Gastrocnemius medialis (tissue), 4 donors: ENCODE measurements at regions not wholly inside any gene's neighbourhood (a gene's known extent, or its start where the extent isn't known, plus 50 kb on each side); places are given as distances from the start of the nearest gene placed in this dataset.
A peak's percentile ranks its signal among the peaks of the same experiment; 100 is the strongest.

Experiments used
- ATAC-seq, 2 donors: fragments of 150-250 bp; one replicate each; pipeline ENCODE4 v1.9.1; 2016
- DNase-seq, 2 donors: peaks; one replicate each; pipeline ENCODE4 v3.0.0-alpha.2; 2019
- H3K27ac ChIP-seq, 4 donors: fragments of 200-600 bp; sonication (generic); 1 replicate in 1 of 4; 2 replicates in 3 of 4; pipeline ENCODE4 v1.5.1; 2016 to 2018; ENCODE audit warnings: mild to moderate bottlenecking in 2 of 4, moderate library complexity in 1 of 4
- H3K27me3 ChIP-seq, 3 donors: fragments of 200-600 bp; sonication (generic) in 2 of 3; 1 replicate in 1 of 3; 2 replicates in 2 of 3; pipeline versions ENCODE4 v1.5.1 to v1.6.0; 2016 to 2019; ENCODE audit warnings: mild to moderate bottlenecking in 1 of 3, moderate library complexity in 1 of 3
- H3K36me3 ChIP-seq, 2 donors: fragments of 200-600 bp; sonication (generic) in 1 of 2; one replicate each; pipeline ENCODE4 v1.5.1; 2017 to 2018
- H3K4me1 ChIP-seq, 2 donors: fragments of 200-600 bp; sonication (generic) in 1 of 2; one replicate each; pipeline ENCODE4 v1.5.1; 2016 to 2017; ENCODE audit warnings: mild to moderate bottlenecking in 2 of 2
- H3K4me3 ChIP-seq, 4 donors: fragments of 200-600 bp; sonication (generic) in 3 of 4; 1 replicate in 1 of 4; 2 replicates in 3 of 4; pipeline ENCODE4 v1.5.1; 2016 to 2019; ENCODE audit warnings: mild to moderate bottlenecking in 2 of 4
- H3K9me3 ChIP-seq, 3 donors: fragments of 200-600 bp; sonication (generic) in 2 of 3; 1 replicate in 1 of 3; 2 replicates in 2 of 3; pipeline ENCODE4 v1.5.1; 2016 to 2019
- POLR2A ChIP-seq, 2 donors: fragments of 450-650 bp; IDR thresholded peaks; one replicate each; pipeline ENCODE4 v1.6.1; 2017; ENCODE audit warnings: antibody characterized with exemption in 2 of 2, mild to moderate bottlenecking in 2 of 2, moderate library complexity in 2 of 2
- in situ Hi-C, 4 donors: fragments of 200-750 bp; cut with MboI; loops; one replicate each; pipeline versions ENCODE4 v1.15.0 to v1.8.0; 2017; ENCODE audit warnings: low sequenced_read_pairs in 4 of 4
- intact Hi-C: fragments of 100-400 bp; cut with DNase I; formaldehyde crosslinking; loops from one replicate; pipeline ENCODE4 v1.15.1; 2023; ENCODE audit warnings: low total_unique reads
- TF ChIP-seq, protein P1 (sequence below), 5 experiments: fragments of 450-650 bp in 3 of 5; fragments of 200-600 bp in 2 of 5; sonication (generic) in 2 of 5; IDR thresholded peaks in 4 of 5; conservative IDR thresholded peaks in 1 of 5; 1 replicate in 4 of 5; 2 replicates in 1 of 5; pipeline ENCODE4 v1.5.1; 2016 to 2019; ENCODE audit warnings: antibody characterized with exemption in 5 of 5, mild to moderate bottlenecking in 3 of 5, moderate library complexity in 3 of 5

DNA sequence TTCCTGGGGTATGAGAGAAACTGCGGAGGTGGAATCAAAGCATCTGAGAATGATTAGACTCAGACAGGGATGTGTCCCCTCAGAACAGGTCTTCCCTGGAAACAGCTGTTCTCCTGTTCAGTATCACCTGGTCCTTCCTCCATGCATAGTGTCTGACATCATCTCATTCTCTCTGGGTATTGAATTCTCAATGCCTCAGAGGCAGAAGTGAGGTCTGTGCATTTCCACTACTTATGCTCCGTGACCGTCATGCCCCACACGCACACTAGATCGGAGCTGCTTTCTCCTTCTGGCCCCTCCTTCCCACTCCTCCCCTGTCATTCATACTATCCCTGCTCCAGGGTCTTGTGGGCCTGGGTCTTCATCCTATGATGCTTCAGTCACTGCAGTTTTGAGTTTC is 61.4 kb upstream of the DAB2IP start:
- no peak for ATAC-seq
- DNase-seq: no peak
- in situ Hi-C loops (no loop called here), intact Hi-C loops (no loop called here)
- no peak for TF ChIP-seq POLR2A (IDR thresholded peaks at IDR 0.05)
- TF ChIP-seq, protein P1, sequence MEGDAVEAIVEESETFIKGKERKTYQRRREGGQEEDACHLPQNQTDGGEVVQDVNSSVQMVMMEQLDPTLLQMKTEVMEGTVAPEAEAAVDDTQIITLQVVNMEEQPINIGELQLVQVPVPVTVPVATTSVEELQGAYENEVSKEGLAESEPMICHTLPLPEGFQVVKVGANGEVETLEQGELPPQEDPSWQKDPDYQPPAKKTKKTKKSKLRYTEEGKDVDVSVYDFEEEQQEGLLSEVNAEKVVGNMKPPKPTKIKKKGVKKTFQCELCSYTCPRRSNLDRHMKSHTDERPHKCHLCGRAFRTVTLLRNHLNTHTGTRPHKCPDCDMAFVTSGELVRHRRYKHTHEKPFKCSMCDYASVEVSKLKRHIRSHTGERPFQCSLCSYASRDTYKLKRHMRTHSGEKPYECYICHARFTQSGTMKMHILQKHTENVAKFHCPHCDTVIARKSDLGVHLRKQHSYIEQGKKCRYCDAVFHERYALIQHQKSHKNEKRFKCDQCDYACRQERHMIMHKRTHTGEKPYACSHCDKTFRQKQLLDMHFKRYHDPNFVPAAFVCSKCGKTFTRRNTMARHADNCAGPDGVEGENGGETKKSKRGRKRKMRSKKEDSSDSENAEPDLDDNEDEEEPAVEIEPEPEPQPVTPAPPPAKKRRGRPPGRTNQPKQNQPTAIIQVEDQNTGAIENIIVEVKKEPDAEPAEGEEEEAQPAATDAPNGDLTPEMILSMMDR (IDR thresholded peaks at IDR 0.05 in 4 of 5, conservative IDR thresholded peaks at IDR 0.05 in 1 of 5): no peak
- H3K27me3 ChIP-seq: no peaks in the 10 kb centered on the region
- peak overlapping the region in 3 of 4 donors; percentile 43 to 86 (median 80) for H3K27ac ChIP-seq
- H3K4me3 ChIP-seq: no peak overlapping the region
- H3K9me3 ChIP-seq: no peaks in the 10 kb centered on the region
- H3K36me3 ChIP-seq: no peaks in the 10 kb centered on the region
- peaks cover 30 to 43% of the 10 kb centered on the region in 2 donors for H3K4me1 ChIP-seq

GRCh38 chr9:121592265-121592664 is 59.2 kb upstream of the DAB2IP start:
- ATAC-seq (peak; percentile 77 to 81), DNase-seq (peak; percentile 32 to 41)
- peak overlapping the region; percentile 64 to 86 (median 82) for H3K27ac ChIP-seq
- peaks cover 30 to 42% of the 10 kb centered on the region in 2 donors for H3K4me1 ChIP-seq
- no peaks in the 10 kb centered on the region for H3K9me3 ChIP-seq
- TF ChIP-seq, protein P1 (IDR thresholded peaks at IDR 0.05 in 4 of 5, conservative IDR thresholded peaks at IDR 0.05 in 1 of 5): no peak
- TF ChIP-seq POLR2A (IDR thresholded peaks at IDR 0.05): no peak
- in situ Hi-C loops (no loop called here), intact Hi-C loops (no loop called here)
- H3K27me3 ChIP-seq: no peaks in the 10 kb centered on the region
- no peak overlapping the region for H3K4me3 ChIP-seq
- H3K36me3 ChIP-seq: no peaks in the 10 kb centered on the region

GRCh38 chr9:121593066-121593465 is 58.4 kb upstream of the DAB2IP start:
- H3K4me1 ChIP-seq: peaks cover 36 to 48% of the 10 kb centered on the region in 2 donors
- H3K9me3 ChIP-seq: no peaks in the 10 kb centered on the region
- H3K27me3 ChIP-seq: no peaks in the 10 kb centered on the region
- DNase-seq (no peak), ATAC-seq (peak in 1 of 2 donors; percentile 19)
- in situ Hi-C loops: no loop called here
- intact Hi-C loops: no loop called here
- H3K4me3 ChIP-seq: no peak overlapping the region
- H3K27ac ChIP-seq: peak overlapping the region; percentile 64 to 86 (median 82)
- H3K36me3 ChIP-seq: no peaks in the 10 kb centered on the region
- TF ChIP-seq, protein P1 (IDR thresholded peaks at IDR 0.05 in 4 of 5, conservative IDR thresholded peaks at IDR 0.05 in 1 of 5): no peak
- no peak for TF ChIP-seq POLR2A (IDR thresholded peaks at IDR 0.05)

- DNase-seq: no peak
- Histone ChIP-seq H3K27ac (peak overlapping the region in 2 of 4 donors; percentile 94 to 97), H3K27me3 (no peaks in the 10 kb centered on the region), H3K9me3 (no peaks in the 10 kb centered on the region), H3K36me3 (no peaks in the 10 kb centered on the region), H3K4me3 (no peak overlapping the region), H3K4me1 (peaks cover 34 to 47% of the 10 kb centered on the region in 2 donors)
- in situ Hi-C loops (no loop called here), intact Hi-C loops (no loop called here)
- ATAC-seq: no peak
- TF ChIP-seq, protein P1 (IDR thresholded peaks at IDR 0.05 in 4 of 5, conservative IDR thresholded peaks at IDR 0.05 in 1 of 5): no peak
- no peak for TF ChIP-seq POLR2A (IDR thresholded peaks at IDR 0.05)
Observed at GRCh38 chr9:121596515-121596914, 54.9 kb upstream of the DAB2IP start.

DNA sequence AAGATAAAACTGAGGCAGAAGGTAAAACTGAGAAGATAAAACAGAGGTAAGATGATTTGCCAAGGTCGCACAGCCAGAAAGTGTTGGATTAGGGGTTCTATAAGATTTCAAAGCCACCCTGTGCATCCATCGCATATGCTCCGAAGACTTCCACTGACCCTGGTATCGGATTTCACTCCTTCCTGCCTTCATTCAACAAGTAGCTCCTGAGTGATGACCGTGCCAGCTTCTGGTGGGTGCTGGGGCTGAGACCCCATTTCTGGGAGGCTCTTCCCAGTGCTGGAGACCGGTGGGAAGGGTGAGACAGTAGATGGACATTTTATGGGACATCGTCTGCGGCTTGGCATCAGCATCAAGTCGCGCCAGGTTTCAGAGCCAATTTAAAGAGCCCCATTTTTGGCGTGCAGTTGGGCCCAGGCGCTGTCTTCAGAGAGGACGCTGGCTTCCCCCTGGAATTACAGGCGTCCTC is 53.7 kb upstream of the DAB2IP start:
- no peak for TF ChIP-seq POLR2A (IDR thresholded peaks at IDR 0.05)
- TF ChIP-seq, protein P1 (IDR thresholded peaks at IDR 0.05 in 4 of 5, conservative IDR thresholded peaks at IDR 0.05 in 1 of 5): no peak
- Histone ChIP-seq H3K27me3 (no peaks in the 10 kb centered on the region), H3K27ac (peak overlapping the region; percentile 94 to 98 (median 96)), H3K36me3 (no peaks in the 10 kb centered on the region), H3K4me3 (peak overlapping the region; percentile 33 to 73 (median 68)), H3K9me3 (no peaks in the 10 kb centered on the region), H3K4me1 (peaks cover 29 to 38% of the 10 kb centered on the region in 2 donors)
- no peak for ATAC-seq
- no peak for DNase-seq
- intact Hi-C loops (loop anchor here (2.0 kb wide), 3 partner anchors 31 to 51 kb away; no protein-coding TSS in a partner anchor), in situ Hi-C loops (no loop called here)
